CD4-positive, alpha-beta T cell treated with Interleukin-4 for 4 hours (primary cell): ENCODE measurements at regions not wholly inside any gene's neighbourhood (a gene's known extent, or its start where the extent isn't known, plus 50 kb on each side); places are given as distances from the start of the nearest gene placed in this dataset.
"Not testable (repeated sequence)": the region's sequence is repeated elsewhere in the genome, so short reads cannot be mapped to it uniquely, and the experiment has no call there.

ENCODE experiments used
- DNase-seq: peaks from one replicate; pipeline ENCODE4 v3.0.0-alpha.2; 2020

GRCh38 chr2:59756150-59756549 is 797.3 kb downstream of the BCL11A start:
- no peak for DNase-seq

GRCh38 chr2:59754011-59754735 is 799.3 kb downstream of the BCL11A start:
- no peak for DNase-seq

- DNase-seq, result no peak
These were observed 800.9 kb downstream of the BCL11A start for GRCh38 chr2:59752512-59752911.

- DNase-seq, result no peak
These were observed 801.4 kb downstream of the BCL11A start for GRCh38 chr2:59752071-59752470.

- DNase-seq, result not testable (repeated sequence)
These were observed 802.2 kb downstream of the BCL11A start for GRCh38 chr2:59751214-59751613.

- no peak for DNase-seq
These were observed 807.2 kb downstream of the BCL11A start for GRCh38 chr2:59746291-59746690.

- DNase-seq, result no peak
These were observed 808.4 kb downstream of the BCL11A start for GRCh38 chr2:59745085-59745484.

- DNase-seq, result no peak
These were observed 809.0 kb downstream of the BCL11A start for GRCh38 chr2:59744436-59744835.

- no peak for DNase-seq
These were observed 811.6 kb downstream of the BCL11A start for GRCh38 chr2:59741840-59742239.

GRCh38 chr2:59739166-59739565 is 814.3 kb downstream of the BCL11A start:
- no peak for DNase-seq

GRCh38 chr2:59737299-59737698 is 816.2 kb downstream of the BCL11A start:
- no peak for DNase-seq

GRCh38 chr2:59734743-59735142 is 818.7 kb downstream of the BCL11A start:
- DNase-seq, result no peak

- no peak for DNase-seq
These were observed 819.5 kb downstream of the BCL11A start for GRCh38 chr2:59733970-59734369.

- DNase-seq, result no peak
These were observed 819.9 kb downstream of the BCL11A start for GRCh38 chr2:59733567-59733930.

- no peak for DNase-seq
These were observed 820.4 kb downstream of the BCL11A start for GRCh38 chr2:59732871-59733566.

GRCh38 chr2:59727121-59727590 is 826.3 kb downstream of the BCL11A start:
- no peak for DNase-seq

GRCh38 chr2:59726228-59727120 is 827.0 kb downstream of the BCL11A start:
- no peak for DNase-seq

GRCh38 chr2:59724746-59725145 is 828.7 kb downstream of the BCL11A start:
- DNase-seq, result no peak

GRCh38 chr2:59720296-59720866 is 833.1 kb downstream of the BCL11A start:
- DNase-seq, result no peak

- no peak for DNase-seq
These were observed 839.9 kb downstream of the BCL11A start for GRCh38 chr2:59713577-59713976.

GRCh38 chr2:59711121-59711520 is 842.3 kb downstream of the BCL11A start:
- no peak for DNase-seq

- no peak for DNase-seq
These were observed 846.7 kb downstream of the BCL11A start for GRCh38 chr2:59706729-59707128.

- no peak for DNase-seq
These were observed 849.7 kb downstream of the BCL11A start for GRCh38 chr2:59703796-59704195.
